HG03135 (cell line): ENCODE measurements at regions not wholly inside any gene's neighbourhood (a gene's known extent, or its start where the extent isn't known, plus 50 kb on each side); places are given as distances from the start of the nearest gene placed in this dataset.
"Not testable (repeated sequence)": the region's sequence is repeated elsewhere in the genome, so short reads cannot be mapped to it uniquely, and the experiment has no call there.

Experiments
- ATAC-seq: cut with Tn5 transposase; IDR thresholded peaks from one replicate; pipeline ENCODE4 v1.9.1; 2021; ENCODE audit warnings: mild to moderate bottlenecking, moderate library complexity; ENCODE audit not compliant: unreplicated experiment

GRCh38 chr10:84007482-84007881, 131.8 kb upstream of the GHITM start:
- no peak for ATAC-seq

- ATAC-seq, result no peak
Observed at GRCh38 chr10:84008878-84009277, 130.4 kb upstream of the GHITM start.

- ATAC-seq, result no peak
Observed at GRCh38 chr10:84012431-84012830, 126.9 kb upstream of the GHITM start.

- ATAC-seq, result peak; percentile 98
Observed at GRCh38 chr10:84012831-84013458, 126.4 kb upstream of the GHITM start.

DNA sequence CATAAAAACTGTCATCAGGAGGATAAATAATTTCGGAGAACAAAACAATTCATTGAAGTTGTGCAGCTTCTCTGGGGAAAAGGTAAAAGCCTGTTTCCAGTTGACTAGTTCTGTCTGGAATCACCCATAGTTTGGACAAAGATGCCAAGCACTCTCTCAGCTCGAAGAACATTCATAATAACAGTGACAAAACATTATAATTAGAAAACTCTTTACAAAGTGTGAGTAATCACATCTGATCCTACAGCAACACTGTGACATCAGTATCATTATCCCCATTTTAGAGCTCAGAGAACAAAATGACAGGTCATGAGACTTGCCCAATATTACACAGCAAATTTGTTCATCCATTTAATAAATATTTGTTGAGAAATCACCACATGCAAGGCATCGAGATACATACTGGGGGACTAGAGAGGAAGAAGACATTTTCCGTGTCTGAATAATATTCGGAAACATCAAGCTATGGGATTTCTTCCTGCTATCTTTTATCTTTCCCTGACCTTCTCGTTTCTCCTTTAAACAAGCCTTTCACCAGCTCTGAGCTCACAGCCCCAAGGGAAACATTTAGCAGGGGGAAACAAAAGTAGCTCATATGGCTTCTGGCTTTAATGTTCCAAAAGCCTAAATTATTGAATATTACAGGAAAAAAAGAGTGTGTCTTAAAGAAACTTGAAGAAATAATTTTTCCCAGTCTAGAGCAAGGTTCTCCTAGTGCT, 123.3 kb upstream of the GHITM start:
- no peak for ATAC-seq

- no peak for ATAC-seq
Observed at GRCh38 chr10:84018826-84019225, 120.5 kb upstream of the GHITM start.

DNA sequence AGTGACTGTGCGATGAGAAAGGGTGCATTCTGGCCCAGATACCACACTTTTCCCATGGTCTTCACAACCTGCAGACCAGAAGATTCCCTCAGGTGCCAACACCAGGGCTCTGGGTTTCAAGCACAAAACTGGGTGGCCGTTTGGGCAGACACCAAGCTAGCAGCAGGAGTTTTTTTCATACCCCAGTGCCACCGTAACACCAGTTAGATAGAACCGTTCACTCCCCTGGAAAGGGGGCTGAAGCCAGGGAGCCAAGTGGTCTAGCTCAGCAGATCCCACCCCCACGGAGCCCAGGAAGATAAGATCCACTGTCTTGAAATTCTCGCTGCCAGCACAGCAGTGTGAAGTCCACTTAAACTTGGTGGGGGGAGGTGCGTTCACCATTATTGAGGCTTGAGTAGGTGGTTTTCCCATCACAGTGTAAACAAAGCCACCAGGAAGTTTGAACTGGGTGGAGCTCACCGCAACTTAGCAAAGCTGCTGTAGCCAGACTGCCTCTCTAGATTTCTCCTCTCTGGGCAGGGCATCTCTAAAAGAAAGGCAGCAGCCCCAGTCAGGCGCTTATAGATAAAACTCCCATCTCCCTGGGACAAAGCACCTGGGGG, 119.4 kb upstream of the GHITM start:
- ATAC-seq, result not testable (repeated sequence)

DNA sequence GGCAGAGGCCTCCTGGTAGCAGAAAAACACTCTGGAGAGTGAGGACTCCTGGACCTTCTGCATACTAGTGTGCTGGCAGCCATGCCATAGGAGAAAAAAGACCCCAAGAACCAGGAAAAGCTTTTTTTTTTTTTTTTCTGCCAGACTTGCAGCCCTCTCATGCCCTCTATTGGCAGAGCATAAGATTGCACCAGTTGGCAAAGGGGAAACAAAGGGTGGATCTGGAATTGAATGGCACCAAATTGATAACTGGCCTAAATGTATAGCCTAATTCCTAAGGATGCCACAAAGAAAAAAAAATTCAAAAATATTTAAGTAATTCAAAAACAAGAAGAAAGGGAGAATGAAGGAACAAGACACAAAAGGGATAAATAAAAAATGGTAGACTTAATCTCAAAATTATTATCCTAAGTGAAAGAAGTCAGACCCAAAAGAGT, 112.5 kb upstream of the GHITM start:
- ATAC-seq, result no peak

DNA sequence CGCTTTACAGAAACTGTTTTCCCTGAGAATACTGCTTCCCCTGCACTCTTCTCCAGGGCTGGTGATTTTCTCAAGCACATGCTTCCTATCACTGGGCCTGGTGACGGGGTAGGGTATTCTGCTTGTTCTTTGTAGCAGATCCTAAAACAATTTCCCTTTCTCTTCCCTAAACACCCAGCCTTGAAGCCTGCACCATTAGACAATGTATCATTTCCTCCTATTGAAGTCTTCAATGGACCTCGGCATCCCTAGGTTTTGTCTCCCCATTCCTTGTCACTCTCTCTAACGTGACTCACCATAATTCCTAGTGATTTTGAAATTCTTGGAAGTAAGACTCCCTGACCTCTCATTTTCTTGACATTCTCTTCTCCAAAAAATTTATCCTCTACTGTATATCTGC, 109.5 kb upstream of the GHITM start:
- no peak for ATAC-seq

DNA sequence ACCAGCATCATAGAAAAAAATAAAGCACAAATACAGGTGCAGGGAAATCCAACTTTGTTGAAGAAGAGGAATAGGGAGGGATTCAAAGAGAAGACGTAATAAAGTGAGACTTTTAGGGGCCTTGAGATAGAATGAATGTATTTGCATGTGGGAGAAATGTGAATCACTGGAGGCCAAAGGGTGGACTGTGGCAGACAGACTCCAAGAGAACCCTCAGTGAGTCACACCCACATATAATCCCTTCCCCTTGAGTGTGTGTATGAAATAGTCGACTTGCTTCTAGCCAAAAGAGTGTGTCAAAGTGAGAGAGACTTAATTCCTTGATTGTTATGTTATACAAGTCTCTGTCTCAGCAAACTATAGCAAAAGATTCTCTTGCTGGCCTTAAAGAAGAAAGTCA, 101.3 kb upstream of the GHITM start:
- no peak for ATAC-seq

- ATAC-seq, result no peak
Observed at GRCh38 chr10:84039957-84040356, 99.4 kb upstream of the GHITM start.

DNA sequence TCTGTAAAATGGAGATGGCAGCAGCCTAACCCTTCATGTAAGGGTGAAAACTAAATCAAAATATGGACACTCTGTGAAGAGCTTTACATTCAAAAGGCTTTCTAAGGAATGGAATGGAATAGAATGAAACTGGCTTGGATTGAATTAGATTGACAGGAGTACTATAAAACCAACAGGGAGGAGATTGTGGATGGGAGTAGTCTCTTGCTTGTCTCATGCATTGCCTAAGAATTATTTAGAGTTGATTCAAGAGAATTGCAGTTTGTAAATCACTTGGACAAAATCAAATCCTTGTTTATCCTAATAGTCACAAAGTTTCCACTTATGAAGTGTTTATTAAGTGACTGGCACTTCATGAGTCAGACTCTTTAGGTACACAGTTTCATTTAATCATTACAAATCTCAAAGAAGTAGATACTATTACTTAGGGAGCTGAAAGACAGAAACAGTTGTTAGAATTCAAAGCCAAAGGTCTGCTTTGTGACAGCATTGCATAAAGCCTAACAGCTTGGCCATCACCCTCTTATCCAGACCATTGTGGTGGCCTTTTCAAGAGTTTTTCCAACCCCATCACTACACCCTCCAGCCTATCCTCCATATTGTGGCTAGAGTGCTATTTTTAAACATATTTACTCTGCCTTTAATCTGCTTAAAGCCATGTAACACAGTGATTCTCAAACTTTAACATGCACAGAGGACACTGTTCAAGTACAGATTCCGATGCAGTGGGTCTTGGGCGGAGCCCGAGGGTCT, 91.9 kb upstream of the GHITM start:
- no peak for ATAC-seq

- ATAC-seq, result no peak
Observed at GRCh38 chr10:84049645-84050011, 89.7 kb upstream of the GHITM start.

DNA sequence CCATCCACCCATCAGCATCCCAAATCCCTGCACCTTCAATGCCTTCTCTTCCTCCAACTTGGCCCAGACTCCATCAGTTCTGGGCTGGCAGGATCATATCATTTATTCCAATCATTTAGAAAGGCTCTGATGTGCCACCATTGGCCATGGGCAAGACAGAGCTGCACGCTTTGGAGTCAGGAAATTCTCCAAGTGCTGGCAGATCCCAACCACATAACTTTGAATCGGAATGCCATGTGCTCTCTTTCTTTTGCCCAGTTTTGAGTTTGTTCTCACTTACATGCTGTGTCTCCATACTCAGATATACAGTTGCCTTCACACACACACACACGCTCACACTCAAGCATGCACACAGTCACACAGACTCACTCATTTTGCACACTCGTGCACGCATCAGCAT, 85.7 kb upstream of the GHITM start:
- ATAC-seq, result no peak

GRCh38 chr10:84054743-84055142, 84.6 kb upstream of the GHITM start:
- ATAC-seq, result no peak

DNA sequence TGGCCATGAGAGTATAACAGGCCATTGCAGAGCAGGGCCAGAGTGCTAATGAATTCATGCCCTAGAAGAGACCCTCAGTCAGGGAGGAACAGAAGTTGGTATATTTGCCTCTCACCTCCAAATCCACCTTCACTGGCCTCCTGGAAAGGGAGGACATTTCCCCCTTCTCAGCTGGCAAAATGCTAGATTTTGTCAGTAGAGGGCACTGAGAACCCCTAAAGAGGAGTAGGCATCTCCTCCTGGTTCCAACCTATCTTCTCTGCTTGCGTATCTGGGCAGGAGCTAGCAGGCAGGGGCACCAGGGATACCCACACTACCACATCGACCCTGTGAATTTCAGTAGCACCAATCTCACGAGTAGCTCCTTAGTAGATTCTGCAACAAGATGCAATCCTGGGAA, 79.8 kb upstream of the GHITM start:
- ATAC-seq, result no peak

DNA sequence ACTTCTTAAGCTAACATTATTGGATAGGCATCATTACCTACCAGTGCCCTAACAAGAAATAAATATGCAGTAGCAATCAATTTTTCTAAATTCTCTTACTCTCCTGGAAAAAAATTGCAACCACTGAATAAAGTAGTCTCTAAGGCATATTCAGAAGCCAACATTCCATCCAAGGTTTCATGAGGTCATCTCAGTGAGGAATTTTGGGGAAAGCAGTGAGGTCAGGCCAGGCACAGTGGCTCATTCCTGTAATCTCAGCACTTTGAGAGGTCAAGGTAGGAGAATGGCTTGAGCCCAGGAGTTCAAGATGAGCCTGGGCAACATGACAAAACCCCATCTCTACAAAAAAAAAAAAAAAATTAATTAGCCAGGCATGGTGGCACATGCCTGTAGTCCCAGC, 75.9 kb upstream of the GHITM start:
- ATAC-seq, result no peak

DNA sequence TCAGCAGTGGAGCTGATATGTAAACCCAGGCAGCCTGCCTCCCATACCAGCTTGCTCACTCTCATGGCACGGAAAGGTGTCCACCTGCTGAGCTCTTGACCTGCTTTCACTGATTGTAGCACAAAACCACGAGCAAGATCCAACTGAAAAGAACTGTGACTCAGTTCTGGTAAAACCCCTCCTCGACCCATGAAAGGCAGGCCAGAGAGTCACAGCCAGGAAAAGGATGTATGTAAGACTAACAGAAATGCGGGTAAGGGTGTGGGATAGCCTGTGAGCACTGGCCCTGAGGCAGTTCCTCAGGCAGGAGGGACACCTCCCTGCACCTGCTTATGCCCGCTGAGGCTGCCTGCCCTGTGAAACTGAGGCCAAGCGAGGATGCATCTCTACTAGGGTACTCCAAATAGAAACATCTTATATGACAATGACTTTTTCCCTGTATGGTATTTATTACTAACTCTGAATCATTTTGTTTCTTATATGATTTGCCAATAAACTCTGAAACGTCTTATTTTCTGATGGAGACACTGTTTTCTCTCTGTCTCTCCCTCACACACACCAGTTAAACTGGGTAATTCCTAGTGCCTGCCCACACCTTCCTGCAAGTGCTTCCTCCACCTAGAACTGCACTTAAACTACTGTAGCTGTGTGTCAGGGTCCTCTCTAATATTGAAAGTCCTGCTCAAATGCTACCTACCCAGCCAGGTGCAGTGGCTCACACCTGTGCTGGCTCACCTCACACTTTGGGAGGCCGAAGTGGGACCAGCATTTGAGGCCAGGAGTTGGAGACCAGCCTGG, 73.3 kb upstream of the GHITM start:
- no peak for ATAC-seq

- no peak for ATAC-seq
Observed at GRCh38 chr10:84074521-84074920, 64.8 kb upstream of the GHITM start.

- no peak for ATAC-seq
Observed at GRCh38 chr10:84075226-84076046, 63.9 kb upstream of the GHITM start.
